ENCODE measurements at regions not wholly inside any gene's neighbourhood (a gene's known extent, or its start where the extent isn't known, plus 50 kb on each side); places are given as distances from the start of the nearest gene placed in this dataset.

GRCh38 chr4:148694702-148695101 is 252.5 kb upstream of the NR3C2 start:
- TF ChIP-seq, protein P1, sequence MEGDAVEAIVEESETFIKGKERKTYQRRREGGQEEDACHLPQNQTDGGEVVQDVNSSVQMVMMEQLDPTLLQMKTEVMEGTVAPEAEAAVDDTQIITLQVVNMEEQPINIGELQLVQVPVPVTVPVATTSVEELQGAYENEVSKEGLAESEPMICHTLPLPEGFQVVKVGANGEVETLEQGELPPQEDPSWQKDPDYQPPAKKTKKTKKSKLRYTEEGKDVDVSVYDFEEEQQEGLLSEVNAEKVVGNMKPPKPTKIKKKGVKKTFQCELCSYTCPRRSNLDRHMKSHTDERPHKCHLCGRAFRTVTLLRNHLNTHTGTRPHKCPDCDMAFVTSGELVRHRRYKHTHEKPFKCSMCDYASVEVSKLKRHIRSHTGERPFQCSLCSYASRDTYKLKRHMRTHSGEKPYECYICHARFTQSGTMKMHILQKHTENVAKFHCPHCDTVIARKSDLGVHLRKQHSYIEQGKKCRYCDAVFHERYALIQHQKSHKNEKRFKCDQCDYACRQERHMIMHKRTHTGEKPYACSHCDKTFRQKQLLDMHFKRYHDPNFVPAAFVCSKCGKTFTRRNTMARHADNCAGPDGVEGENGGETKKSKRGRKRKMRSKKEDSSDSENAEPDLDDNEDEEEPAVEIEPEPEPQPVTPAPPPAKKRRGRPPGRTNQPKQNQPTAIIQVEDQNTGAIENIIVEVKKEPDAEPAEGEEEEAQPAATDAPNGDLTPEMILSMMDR (IDR thresholded peaks at IDR 0.05; ENCODE audit: insufficient read depth, low read length, poor library complexity, severe bottlenecking), result no peak
- TF ChIP-seq EZH2phosphoT487 (conservative IDR thresholded peaks at IDR 0.05; ENCODE audit: low read length), result no peak
